ENCODE measurements at regions not wholly inside any gene's neighbourhood (a gene's known extent, or its start where the extent isn't known, plus 50 kb on each side); places are given as distances from the start of the nearest gene placed in this dataset.

DNA sequence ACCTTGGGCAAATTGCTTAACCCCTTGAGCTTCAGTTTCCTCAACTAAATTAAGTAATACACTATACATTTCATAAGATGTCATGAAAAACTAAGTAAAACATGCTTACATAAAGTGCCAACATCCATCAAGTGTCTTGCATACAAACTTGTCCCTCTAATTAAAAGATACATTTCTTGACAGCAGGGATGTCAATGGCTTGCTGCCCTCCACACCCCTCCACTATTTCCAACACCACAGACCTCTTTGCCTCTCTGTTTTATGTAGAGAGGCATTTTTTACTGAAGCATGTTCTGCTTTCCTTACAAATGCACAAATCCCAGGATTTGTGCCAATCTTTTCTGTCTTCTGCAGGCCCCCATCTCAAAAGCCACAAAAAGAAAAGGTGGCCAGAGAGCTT lies 89.0 kb upstream of the HOXC13 start (continued):
- TF ChIP-seq, protein P1, sequence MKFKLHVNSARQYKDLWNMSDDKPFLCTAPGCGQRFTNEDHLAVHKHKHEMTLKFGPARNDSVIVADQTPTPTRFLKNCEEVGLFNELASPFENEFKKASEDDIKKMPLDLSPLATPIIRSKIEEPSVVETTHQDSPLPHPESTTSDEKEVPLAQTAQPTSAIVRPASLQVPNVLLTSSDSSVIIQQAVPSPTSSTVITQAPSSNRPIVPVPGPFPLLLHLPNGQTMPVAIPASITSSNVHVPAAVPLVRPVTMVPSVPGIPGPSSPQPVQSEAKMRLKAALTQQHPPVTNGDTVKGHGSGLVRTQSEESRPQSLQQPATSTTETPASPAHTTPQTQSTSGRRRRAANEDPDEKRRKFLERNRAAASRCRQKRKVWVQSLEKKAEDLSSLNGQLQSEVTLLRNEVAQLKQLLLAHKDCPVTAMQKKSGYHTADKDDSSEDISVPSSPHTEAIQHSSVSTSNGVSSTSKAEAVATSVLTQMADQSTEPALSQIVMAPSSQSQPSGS (IDR thresholded peaks at IDR 0.05; ENCODE audit: low read length): no peak
- TF ChIP-seq HDAC6 (IDR thresholded peaks at IDR 0.05; ENCODE audit: low read depth, low read length) (no peak), CBX8 (IDR thresholded peaks at IDR 0.05; ENCODE audit: borderline replicate concordance, low read depth, low read length) (no peak)

Data from H1 (cell line).